LNCAP (cell line): ENCODE measurements at regions not wholly inside any gene's neighbourhood (a gene's known extent, or its start where the extent isn't known, plus 50 kb on each side); places are given as distances from the start of the nearest gene placed in this dataset.
A peak's percentile ranks its signal among the peaks of the same experiment; 100 is the strongest.

ENCODE experiments used
- CTCF ChIP-seq: fragments of 450-650 bp; IDR thresholded peaks from 2 replicates; pipeline ENCODE4 v1.5.1; 2017; ENCODE audit warnings: mild to moderate bottlenecking

DNA sequence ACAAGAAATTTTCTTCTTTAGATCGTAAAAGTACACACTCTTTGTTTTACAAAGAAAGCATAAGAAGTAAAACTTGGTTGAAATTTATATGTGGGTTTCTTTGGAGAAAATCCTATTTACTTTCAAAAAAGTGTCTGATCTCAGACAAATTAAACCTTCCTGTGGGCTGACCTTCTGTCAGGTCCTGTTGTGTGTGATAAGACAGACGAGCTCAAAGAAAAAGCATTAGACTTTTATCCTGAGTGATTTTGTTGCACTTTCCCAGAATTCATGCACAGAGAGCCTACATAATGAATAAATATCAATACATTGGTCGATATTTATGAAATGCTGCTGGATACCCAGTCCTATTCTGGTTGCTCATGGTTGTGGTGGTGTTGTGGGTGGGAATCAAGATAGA is 302.1 kb upstream of the SYNCRIP start:
- no peak for TF ChIP-seq CTCF

- no peak for TF ChIP-seq CTCF
Measured at GRCh38 chr6:85942844-85943243, 300.2 kb upstream of the SYNCRIP start.

- no peak for TF ChIP-seq CTCF
Measured at GRCh38 chr6:85936916-85937315, 294.2 kb upstream of the SYNCRIP start.

- peak; percentile 71 for TF ChIP-seq CTCF
Measured at GRCh38 chr6:85923013-85923430, 280.3 kb upstream of the SYNCRIP start.

- TF ChIP-seq CTCF = no peak
Measured at GRCh38 chr6:85920782-85921181, 278.1 kb upstream of the SYNCRIP start.

DNA sequence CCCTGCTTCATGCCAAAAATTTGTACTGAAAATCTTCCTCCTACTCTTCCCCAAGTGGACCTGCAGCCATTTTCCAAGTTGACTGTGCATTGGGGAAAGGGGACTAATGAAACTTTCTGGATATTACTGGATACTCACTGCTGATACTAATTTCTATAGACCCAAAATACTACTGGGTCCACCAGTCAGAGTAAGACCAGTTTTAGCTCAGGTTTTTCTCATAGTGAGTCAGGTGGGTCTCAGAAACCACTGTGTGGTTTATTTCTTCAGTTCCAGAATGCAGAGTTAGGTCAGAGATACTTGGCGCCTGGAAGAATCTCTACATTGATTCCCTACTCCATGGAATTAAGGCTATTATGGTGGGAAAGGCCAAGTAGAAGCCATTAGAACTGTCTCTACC is 274.8 kb upstream of the SYNCRIP start:
- TF ChIP-seq CTCF = no peak

DNA sequence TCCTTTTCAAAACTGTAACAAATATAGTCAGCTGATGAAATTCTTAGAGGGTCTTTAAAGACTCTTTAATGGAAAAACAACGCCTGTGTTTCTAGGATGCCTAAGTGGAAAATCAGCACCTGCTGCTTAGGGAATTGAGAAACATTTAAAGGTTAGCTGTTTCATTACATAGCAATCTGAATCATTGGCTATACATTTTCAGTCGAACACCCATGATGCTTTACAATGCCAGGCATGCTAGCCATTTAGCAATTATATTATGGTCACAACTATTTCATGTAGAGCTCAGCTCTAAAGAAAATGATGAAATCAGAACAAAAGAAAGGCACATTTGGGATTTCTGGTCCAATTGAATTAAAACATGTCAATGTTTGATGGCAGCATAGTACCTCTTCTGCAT is 270.3 kb upstream of the SYNCRIP start:
- no peak for TF ChIP-seq CTCF

- TF ChIP-seq CTCF = no peak
Measured at GRCh38 chr6:85912582-85912981, 269.9 kb upstream of the SYNCRIP start.
